ENCODE measurements at regions not wholly inside any gene's neighbourhood (a gene's known extent, or its start where the extent isn't known, plus 50 kb on each side); places are given as distances from the start of the nearest gene placed in this dataset.

GRCh38 chr12:126616441-126616840 lies 1551.2 kb downstream of the AACS start:
- Histone ChIP-seq H2AFZ (ENCODE audit: low read length) (no peak overlapping the region), H3K4me2 (ENCODE audit: low read length) (no peak overlapping the region), H3K4me1 (ENCODE audit: insufficient read depth, low read length, severe bottlenecking) (no peaks in the 10 kb centered on the region), H3K36me3 (ENCODE audit: insufficient read depth, low read length) (no peaks in the 10 kb centered on the region), H3K27me3 (ENCODE audit: insufficient read depth, low read length) (no peaks in the 10 kb centered on the region), H4K20me1 (ENCODE audit: insufficient read depth, low read length) (no peaks in the 10 kb centered on the region), H3K9me3 (ENCODE audit: low read length) (0 out of 2 replicates have a peak, but pooled peaks cover 3% of the 10 kb centered on the region), H3K27ac (ENCODE audit: low read depth, low read length, poor library complexity, severe bottlenecking) (no peak overlapping the region), H3K9ac (ENCODE audit: low read length) (no peak overlapping the region), H3K79me2 (ENCODE audit: insufficient read depth, low read length) (no peaks in the 10 kb centered on the region), H3K4me3 (ENCODE audit: low read depth, low read length, poor library complexity, severe bottlenecking) (no peak overlapping the region), H3F3A (ENCODE audit: insufficient read depth, low read length) (no peaks in the 10 kb centered on the region), H3K9me2 (ENCODE audit: low read depth, low read length) (no peaks in the 10 kb centered on the region)
- TF ChIP-seq CTCF (IDR thresholded peaks at IDR 0.05; ENCODE audit: low read length) = no peak
- no peak for TF ChIP-seq EZH2 (IDR thresholded peaks at IDR 0.05; ENCODE audit: borderline replicate concordance, low read length)

- TF ChIP-seq CTCF (IDR thresholded peaks at IDR 0.05; ENCODE audit: low read length) (peak; percentile 60), EZH2 (IDR thresholded peaks at IDR 0.05; ENCODE audit: borderline replicate concordance, low read length) (no peak)
- H3K9ac ChIP-seq (ENCODE audit: low read length) = no peak overlapping the region
- no peaks in the 10 kb centered on the region for H3F3A ChIP-seq (ENCODE audit: insufficient read depth, low read length)
- H3K27me3 ChIP-seq (ENCODE audit: insufficient read depth, low read length) = no peaks in the 10 kb centered on the region
- no peak overlapping the region for H3K27ac ChIP-seq (ENCODE audit: low read depth, low read length, poor library complexity, severe bottlenecking)
- no peak overlapping the region for H3K4me2 ChIP-seq (ENCODE audit: low read length)
- H3K79me2 ChIP-seq (ENCODE audit: insufficient read depth, low read length) = no peaks in the 10 kb centered on the region
- no peaks in the 10 kb centered on the region for H4K20me1 ChIP-seq (ENCODE audit: insufficient read depth, low read length)
- H3K9me3 ChIP-seq (ENCODE audit: low read length) = 0 out of 2 replicates have a peak, but pooled peaks cover 3% of the 10 kb centered on the region
- H2AFZ ChIP-seq (ENCODE audit: low read length) = no peak overlapping the region
- no peaks in the 10 kb centered on the region for H3K9me2 ChIP-seq (ENCODE audit: low read depth, low read length)
- no peaks in the 10 kb centered on the region for H3K4me1 ChIP-seq (ENCODE audit: insufficient read depth, low read length, severe bottlenecking)
- no peak overlapping the region for H3K4me3 ChIP-seq (ENCODE audit: low read depth, low read length, poor library complexity, severe bottlenecking)
- no peaks in the 10 kb centered on the region for H3K36me3 ChIP-seq (ENCODE audit: insufficient read depth, low read length)
These were observed 1552.1 kb downstream of the AACS start for GRCh38 chr12:126617312-126617711.

- no peak overlapping the region for H3K27ac ChIP-seq (ENCODE audit: low read depth, low read length, poor library complexity, severe bottlenecking)
- H3K36me3 ChIP-seq (ENCODE audit: insufficient read depth, low read length) = no peaks in the 10 kb centered on the region
- H2AFZ ChIP-seq (ENCODE audit: low read length) = no peak overlapping the region
- TF ChIP-seq EZH2 (IDR thresholded peaks at IDR 0.05; ENCODE audit: borderline replicate concordance, low read length) (no peak), CTCF (IDR thresholded peaks at IDR 0.05; ENCODE audit: low read length) (no peak)
- H4K20me1 ChIP-seq (ENCODE audit: insufficient read depth, low read length) = no peaks in the 10 kb centered on the region
- H3K4me3 ChIP-seq (ENCODE audit: low read depth, low read length, poor library complexity, severe bottlenecking) = no peak overlapping the region
- no peak overlapping the region for H3K9ac ChIP-seq (ENCODE audit: low read length)
- H3F3A ChIP-seq (ENCODE audit: insufficient read depth, low read length) = no peaks in the 10 kb centered on the region
- H3K4me1 ChIP-seq (ENCODE audit: insufficient read depth, low read length, severe bottlenecking) = no peaks in the 10 kb centered on the region
- H3K79me2 ChIP-seq (ENCODE audit: insufficient read depth, low read length) = no peaks in the 10 kb centered on the region
- no peak overlapping the region for H3K4me2 ChIP-seq (ENCODE audit: low read length)
- no peaks in the 10 kb centered on the region for H3K27me3 ChIP-seq (ENCODE audit: insufficient read depth, low read length)
- H3K9me2 ChIP-seq (ENCODE audit: low read depth, low read length) = no peaks in the 10 kb centered on the region
- no peaks in the 10 kb centered on the region for H3K9me3 ChIP-seq (ENCODE audit: low read length)
These were observed 1562.4 kb downstream of the AACS start for GRCh38 chr12:126627596-126627995.
